Prostate gland (tissue), 2 donors: ENCODE measurements at regions not wholly inside any gene's neighbourhood (a gene's known extent, or its start where the extent isn't known, plus 50 kb on each side); places are given as distances from the start of the nearest gene placed in this dataset.
"Not testable (repeated sequence)": the region's sequence is repeated elsewhere in the genome, so short reads cannot be mapped to it uniquely, and the experiment has no call there.

ENCODE experiments used
- DNase-seq: peaks from one replicate; pipeline ENCODE4 v3.0.0-alpha.2; 2019; ENCODE audit warnings: low spot score
- H3K27ac ChIP-seq, 2 donors: fragments of 200-600 bp; sonication (generic); 2 replicates each; pipeline ENCODE4 v1.5.1; 2017 to 2019
- H3K27me3 ChIP-seq: fragments of 200-600 bp; sonication (generic); replicated peaks from 2 replicates; pipeline ENCODE4 v1.5.1; 2019; ENCODE audit not compliant: insufficient read depth
- H3K36me3 ChIP-seq, 2 donors: fragments of 200-600 bp; sonication (generic); 1 replicate in 1 of 2; 2 replicates in 1 of 2; pipeline versions ENCODE4 v1.5.1 to v1.8.1; 2017 to 2019
- H3K4me1 ChIP-seq: fragments of 200-600 bp; sonication (generic); replicated peaks from 2 replicates; pipeline ENCODE4 v1.5.1; 2019
- H3K4me3 ChIP-seq, 2 donors: fragments of 200-600 bp; sonication (generic); 2 replicates each; pipeline ENCODE4 v1.5.1; 2017 to 2019
- H3K9me3 ChIP-seq: fragments of 200-600 bp; sonication (generic); 2 replicates; pipeline ENCODE4 v1.5.1; 2017
- POLR2A ChIP-seq: fragments of 450-650 bp; IDR thresholded peaks from one replicate; pipeline ENCODE4 v1.6.1; 2016; ENCODE audit warnings: antibody characterized with exemption, mild to moderate bottlenecking
- POLR2AphosphoS5 ChIP-seq: sonication (generic); formaldehyde crosslinking; IDR thresholded peaks from one replicate; pipeline ENCODE4 v1.6.1; 2017; ENCODE audit warnings: antibody characterized with exemption
- WGBS: methylation state at CpG from one replicate; pipeline ENCODE4 v1.1.5; 2018; 5-methylcytosine and 5-hydroxymethylcytosine counted together
- intact Hi-C: fragments of 100-400 bp; cut with DNase I; formaldehyde crosslinking; loops from one replicate; pipeline ENCODE4 v1.14.2; 2022
- TF ChIP-seq, protein P1 (sequence below), 4 experiments: fragments of 200-600 bp in 2 of 4; fragments of 450-650 bp in 2 of 4; sonication (generic) in 2 of 4; IDR thresholded peaks; 1 replicate in 3 of 4; 2 replicates in 1 of 4; pipeline ENCODE4 v1.5.1; 2016 to 2019; ENCODE audit warnings: antibody characterized with exemption in 4 of 4, mild to moderate bottlenecking in 2 of 4, moderate library complexity in 2 of 4

DNA sequence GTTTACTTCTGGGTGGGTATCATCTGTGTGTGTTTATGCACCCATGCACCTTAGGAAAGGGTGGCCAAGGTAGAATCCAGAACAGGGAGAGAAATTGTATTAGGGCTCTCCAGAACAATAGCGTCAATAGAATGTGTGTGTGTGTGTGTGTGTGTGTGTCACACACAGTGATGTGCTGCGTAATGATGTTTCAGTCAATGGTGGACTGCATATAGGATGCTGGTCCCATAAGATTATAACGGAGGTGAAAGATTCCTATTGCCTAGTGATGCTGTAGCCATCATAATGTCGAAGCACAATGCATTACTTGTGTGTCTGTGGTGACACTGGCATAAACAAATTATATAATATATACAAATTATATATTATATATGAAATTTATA lies 69.3 kb upstream of the PRR23C start:
- Histone ChIP-seq H3K27ac (no peak overlapping the region), H3K4me3 (no peak overlapping the region), H3K36me3 (no peaks in the 10 kb centered on the region), H3K4me1 (peaks cover 3% of the 10 kb centered on the region), H3K9me3 (no peaks in the 10 kb centered on the region), H3K27me3 (no peaks in the 10 kb centered on the region)
- intact Hi-C loops, result no loop called here
- DNase-seq, result no peak
- WGBS, result 91% methylated on average over 4 of the region's 4 CpGs
- TF ChIP-seq POLR2A, result no peak
- no peak for TF ChIP-seq POLR2AphosphoS5
- TF ChIP-seq, protein P1, sequence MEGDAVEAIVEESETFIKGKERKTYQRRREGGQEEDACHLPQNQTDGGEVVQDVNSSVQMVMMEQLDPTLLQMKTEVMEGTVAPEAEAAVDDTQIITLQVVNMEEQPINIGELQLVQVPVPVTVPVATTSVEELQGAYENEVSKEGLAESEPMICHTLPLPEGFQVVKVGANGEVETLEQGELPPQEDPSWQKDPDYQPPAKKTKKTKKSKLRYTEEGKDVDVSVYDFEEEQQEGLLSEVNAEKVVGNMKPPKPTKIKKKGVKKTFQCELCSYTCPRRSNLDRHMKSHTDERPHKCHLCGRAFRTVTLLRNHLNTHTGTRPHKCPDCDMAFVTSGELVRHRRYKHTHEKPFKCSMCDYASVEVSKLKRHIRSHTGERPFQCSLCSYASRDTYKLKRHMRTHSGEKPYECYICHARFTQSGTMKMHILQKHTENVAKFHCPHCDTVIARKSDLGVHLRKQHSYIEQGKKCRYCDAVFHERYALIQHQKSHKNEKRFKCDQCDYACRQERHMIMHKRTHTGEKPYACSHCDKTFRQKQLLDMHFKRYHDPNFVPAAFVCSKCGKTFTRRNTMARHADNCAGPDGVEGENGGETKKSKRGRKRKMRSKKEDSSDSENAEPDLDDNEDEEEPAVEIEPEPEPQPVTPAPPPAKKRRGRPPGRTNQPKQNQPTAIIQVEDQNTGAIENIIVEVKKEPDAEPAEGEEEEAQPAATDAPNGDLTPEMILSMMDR (IDR thresholded peaks at IDR 0.05), result no peak

DNA sequence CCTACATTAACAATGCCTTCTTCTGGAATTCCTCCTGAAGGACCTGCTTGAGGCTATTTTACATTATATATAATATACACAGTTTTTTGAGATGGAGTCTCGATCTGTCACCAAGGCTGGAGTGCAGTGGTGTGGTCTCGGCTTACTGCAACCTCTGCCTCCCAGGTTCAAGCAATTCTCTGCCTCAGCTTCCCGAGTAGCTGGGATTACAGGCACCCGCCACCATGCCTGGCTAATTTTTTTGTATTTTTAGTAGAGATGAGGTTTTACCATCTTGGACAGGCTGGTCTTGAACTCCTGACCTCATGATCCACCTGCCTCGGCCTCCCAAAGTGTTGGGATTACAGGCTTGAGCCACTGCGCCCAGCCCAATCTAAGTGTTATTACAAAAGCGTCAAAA lies 71.9 kb upstream of the PRR23C start:
- H3K27ac ChIP-seq, H3K4me1 ChIP-seq, H3K36me3 ChIP-seq, H3K27me3 ChIP-seq, H3K4me3 ChIP-seq, intact Hi-C loops, H3K9me3 ChIP-seq, DNase-seq: not testable (repeated sequence)
- WGBS, result 68% methylated on average over 7 of the region's 7 CpGs

DNA sequence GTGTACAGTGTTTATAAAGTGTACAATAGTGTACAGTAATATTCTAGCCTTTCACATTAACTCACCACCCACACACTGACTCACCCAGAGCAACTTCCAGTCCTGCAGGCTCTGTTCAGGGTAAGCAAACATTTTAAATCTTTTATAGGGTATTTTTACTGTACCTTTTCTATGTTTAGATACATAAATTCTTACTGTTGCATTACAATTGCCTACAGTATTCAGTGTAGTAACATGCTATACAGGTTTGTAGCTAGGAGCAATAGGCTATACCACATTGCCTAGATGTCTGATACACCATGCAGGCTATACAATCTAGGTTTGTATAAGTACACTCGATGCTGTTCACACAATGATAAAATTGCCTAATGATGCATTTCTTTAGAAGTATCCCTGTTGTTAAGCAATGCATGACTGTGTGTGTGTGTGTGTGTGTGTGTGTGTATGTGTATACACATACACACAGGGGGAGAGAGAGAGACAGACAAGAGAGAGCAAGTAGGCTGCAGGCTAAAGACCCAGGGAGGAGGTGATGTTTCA lies 72.5 kb upstream of the PRR23C start:
- H3K4me3 ChIP-seq, result no peak overlapping the region

DNA sequence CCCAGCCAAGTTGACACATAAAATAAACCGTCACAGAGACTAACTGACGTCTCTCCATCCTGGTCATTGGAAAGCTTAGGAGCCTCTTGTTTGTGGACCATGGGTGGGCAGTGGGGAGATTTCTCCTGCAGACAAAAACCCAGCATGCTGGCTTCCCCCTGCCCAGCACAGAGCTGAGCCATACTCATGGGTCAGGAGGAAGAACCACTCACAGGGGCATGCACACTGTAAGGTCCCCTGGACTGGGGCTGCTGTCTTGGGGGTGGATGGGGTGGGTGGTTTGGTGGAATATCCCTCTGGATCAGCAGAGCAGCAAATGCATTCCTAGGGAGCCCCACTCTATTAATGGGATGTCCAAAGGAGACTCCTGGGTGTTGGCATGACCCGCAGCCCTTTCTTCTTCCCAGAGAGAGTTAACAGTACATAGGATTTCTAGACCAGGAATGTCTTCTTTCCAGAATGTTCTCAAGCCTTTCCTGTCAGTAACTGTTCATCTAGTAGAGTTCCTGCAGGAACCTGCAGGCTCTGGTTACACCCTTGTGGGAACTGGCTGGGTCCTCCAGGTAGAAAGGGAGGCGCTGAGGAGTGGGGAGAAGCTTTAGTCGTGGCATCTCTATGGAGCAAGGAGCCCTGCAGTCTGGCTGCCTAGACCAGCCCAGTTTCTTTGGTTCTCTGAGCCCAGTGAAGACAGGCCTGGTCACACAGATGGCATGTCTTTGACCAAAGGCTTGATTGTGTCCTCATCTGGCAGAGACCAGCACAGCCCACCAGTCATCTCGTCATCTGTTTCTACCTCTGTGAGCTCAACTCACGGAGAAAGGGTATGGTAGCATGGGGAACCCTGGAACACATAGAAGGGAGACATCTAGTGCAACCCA lies 73.4 kb upstream of the PRR23C start:
- no peak for DNase-seq

More for the DNA sequence above, 72.5 kb upstream of the PRR23C start:
- no peaks in the 10 kb centered on the region for H3K9me3 ChIP-seq
- TF ChIP-seq POLR2A (no peak), POLR2AphosphoS5 (peak; percentile 71)
- no peaks in the 10 kb centered on the region for H3K27me3 ChIP-seq
- intact Hi-C loops, result no loop called here
- no peaks in the 10 kb centered on the region for H3K36me3 ChIP-seq
- peaks cover 3% of the 10 kb centered on the region for H3K4me1 ChIP-seq
- WGBS, result 42% methylated on average over 1 of the region's 1 CpG
- peak overlapping the region in 1 of 2 donors; percentile 50 for H3K27ac ChIP-seq
- peak; percentile 32 for DNase-seq

DNA sequence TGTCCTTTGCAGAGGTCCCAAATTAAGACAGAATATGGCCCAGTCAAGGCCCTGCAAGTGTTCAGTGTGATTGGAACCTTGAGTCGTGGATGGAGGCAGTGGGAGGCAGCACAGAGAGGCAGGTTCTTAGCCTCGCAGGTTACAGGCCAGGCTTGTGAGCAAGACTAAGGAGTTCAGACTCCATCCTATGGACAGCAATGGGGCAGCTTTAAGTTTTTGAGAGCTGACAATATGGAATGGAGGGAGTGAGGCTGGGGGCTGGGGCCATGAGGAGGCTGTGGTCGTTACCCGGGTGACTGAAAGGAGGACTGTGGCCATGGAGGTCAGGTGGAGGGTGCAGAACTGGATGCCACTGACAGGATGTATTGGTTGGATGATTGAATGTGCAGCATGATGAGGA lies 74.1 kb upstream of the PRR23C start:
- intact Hi-C loops, result no loop called here
- H3K27me3 ChIP-seq, result no peaks in the 10 kb centered on the region
- DNase-seq, result no peak
- H3K4me3 ChIP-seq, result no peak overlapping the region
- WGBS, result 94% methylated on average over 4 of the region's 4 CpGs
- H3K36me3 ChIP-seq, result no peaks in the 10 kb centered on the region
- H3K27ac ChIP-seq, result no peak overlapping the region
- H3K4me1 ChIP-seq, result peaks cover 3% of the 10 kb centered on the region
- H3K9me3 ChIP-seq, result no peaks in the 10 kb centered on the region
- TF ChIP-seq, protein P1 (IDR thresholded peaks at IDR 0.05), result no peak
- TF ChIP-seq POLR2A (no peak), POLR2AphosphoS5 (no peak)

More for the DNA sequence above, 73.4 kb upstream of the PRR23C start:
- Histone ChIP-seq H3K27ac (peak overlapping the region in 1 of 2 donors; percentile 50), H3K27me3 (no peaks in the 10 kb centered on the region), H3K9me3 (no peaks in the 10 kb centered on the region), H3K36me3 (no peaks in the 10 kb centered on the region), H3K4me3 (no peak overlapping the region), H3K4me1 (peaks cover 3% of the 10 kb centered on the region)
- intact Hi-C loops, result no loop called here
- WGBS, result 85% methylated on average over 7 of the region's 7 CpGs
- no peak for TF ChIP-seq POLR2AphosphoS5
- TF ChIP-seq POLR2A, result no peak

DNA sequence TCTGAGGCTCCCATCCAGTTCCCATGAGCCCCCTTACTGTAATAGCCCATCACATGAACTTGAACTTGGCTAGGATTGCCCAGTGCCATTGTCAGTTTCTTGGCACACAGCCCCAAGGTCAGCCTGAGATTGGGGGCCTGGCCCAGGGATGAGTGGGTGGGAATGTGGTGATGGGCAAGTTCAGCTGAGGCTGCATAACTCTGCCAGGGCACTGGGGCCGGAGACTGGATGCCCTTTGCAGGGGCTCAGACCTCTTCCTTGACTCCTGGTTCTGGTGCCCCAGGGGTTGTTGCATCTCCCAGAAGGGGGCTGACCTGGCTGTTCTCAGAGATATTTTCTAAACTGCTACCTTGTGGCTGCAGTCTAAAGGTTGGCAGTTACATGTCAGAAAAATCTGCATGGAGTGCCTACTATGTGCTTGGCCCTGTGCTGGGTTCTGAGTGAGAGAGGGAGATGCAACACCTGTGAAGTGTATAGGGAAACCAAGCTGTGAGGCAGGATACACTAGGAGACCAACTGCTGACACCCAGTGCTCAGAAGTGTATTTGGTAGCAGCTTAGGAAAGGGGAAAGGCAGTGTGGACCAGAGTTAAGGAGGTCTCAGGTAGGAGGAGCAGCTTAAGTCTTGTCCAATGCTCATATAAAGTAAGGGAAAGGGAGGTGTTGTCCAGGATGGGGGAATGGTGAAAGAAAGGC lies 74.8 kb upstream of the PRR23C start:
- no peaks in the 10 kb centered on the region for H3K36me3 ChIP-seq
- no peaks in the 10 kb centered on the region for H3K27me3 ChIP-seq
- TF ChIP-seq, protein P1 (IDR thresholded peaks at IDR 0.05), result no peak
- TF ChIP-seq POLR2A (no peak), POLR2AphosphoS5 (no peak)
- intact Hi-C loops, result no loop called here
- no peak for DNase-seq
- 100% methylated on average over 1 of the region's 1 CpG for WGBS
- no peak overlapping the region for H3K27ac ChIP-seq
- no peak overlapping the region for H3K4me3 ChIP-seq
- H3K9me3 ChIP-seq, result no peaks in the 10 kb centered on the region
- H3K4me1 ChIP-seq, result peaks cover 3% of the 10 kb centered on the region
